Body of pancreas (tissue), 4 donors: ENCODE measurements at regions not wholly inside any gene's neighbourhood (a gene's known extent, or its start where the extent isn't known, plus 50 kb on each side); places are given as distances from the start of the nearest gene placed in this dataset.

Experiments used
- CTCF ChIP-seq, 7 experiments: fragments of 450-650 bp in 4 of 7; fragments of 200-600 bp in 3 of 7; sonication (generic) in 3 of 7; IDR thresholded peaks; one replicate each; pipeline ENCODE4 v1.5.1; 2016 to 2019; ENCODE audit warnings: antibody characterized with exemption in 7 of 7
- POLR2A ChIP-seq, 3 donors: fragments of 450-650 bp; IDR thresholded peaks; one replicate each; pipeline ENCODE4 v1.6.1; 2016; ENCODE audit warnings: antibody characterized with exemption in 3 of 3, mild to moderate bottlenecking in 2 of 3

GRCh38 chr7:93026425-93026824, 91.4 kb downstream of the SAMD9 start:
- no peak for TF ChIP-seq CTCF (IDR thresholded peaks at IDR 0.05)
- no peak for TF ChIP-seq POLR2A (IDR thresholded peaks at IDR 0.05)
